ENCODE measurements at regions not wholly inside any gene's neighbourhood (a gene's known extent, or its start where the extent isn't known, plus 50 kb on each side); places are given as distances from the start of the nearest gene placed in this dataset.

GRCh38 chr11:17153757-17154156 lies 54.0 kb downstream of the PIK3C2A start:
- ChIA-PET CTCF (ENCODE audit: unreplicated experiment) (no interaction called here), POLR2A (interaction anchor here (0.6 kb wide), 1 partner anchor 1031 kb away, joined by 3 read pairs; no protein-coding TSS in a partner anchor)
- Histone ChIP-seq H3K9me2 (ENCODE audit: insufficient read depth, low read length) (no peaks in the 10 kb centered on the region), H4K20me1 (ENCODE audit: insufficient read depth, low read length) (0 out of 2 replicates have a peak, but pooled peaks cover 4% of the 10 kb centered on the region), H3K4me2 (ENCODE audit: low read length) (no peak overlapping the region), H3K36me3 (ENCODE audit: insufficient read depth, low read length) (peaks cover 34% of the 10 kb centered on the region), H3K9me3 (ENCODE audit: low read length) (no peaks in the 10 kb centered on the region), H3K4me1 (ENCODE audit: insufficient read depth, low read length, poor library complexity, severe bottlenecking) (no peaks in the 10 kb centered on the region), H3K4me3 (ENCODE audit: low read depth, low read length, poor library complexity, severe bottlenecking) (no peak overlapping the region), H2AFZ (ENCODE audit: low read length) (no peak overlapping the region), H3K27ac (ENCODE audit: low read depth, low read length, poor library complexity, severe bottlenecking) (no peak overlapping the region), H3K79me2 (ENCODE audit: insufficient read depth, low read depth, low read length) (peaks cover 31% of the 10 kb centered on the region; the same call in 1 of the 2 replicates)
- TF ChIP-seq EZH2phosphoT487 (IDR thresholded peaks at IDR 0.05; ENCODE audit: borderline replicate concordance, low read depth, low read length): no peak
- no peak for TF ChIP-seq CTCF (conservative IDR thresholded peaks at IDR 0.05; ENCODE audit: low read length)
- no TSS peak for BruUV-seq (replicated peaks)
- DNase-seq (ENCODE audit: low spot score): no peak
- intact Hi-C loops (cut with micrococcal nuclease; ENCODE audit: unreplicated experiment): no loop called here

- no peak overlapping the region for H3K27ac ChIP-seq (ENCODE audit: low read depth, low read length, poor library complexity, severe bottlenecking)
- BruUV-seq (replicated peaks): no TSS peak
- 0 out of 2 replicates have a peak, but pooled peaks cover 4% of the 10 kb centered on the region for H4K20me1 ChIP-seq (ENCODE audit: insufficient read depth, low read length)
- intact Hi-C loops (cut with micrococcal nuclease; ENCODE audit: unreplicated experiment): no loop called here
- no peak overlapping the region for H2AFZ ChIP-seq (ENCODE audit: low read length)
- H3K4me1 ChIP-seq (ENCODE audit: insufficient read depth, low read length, poor library complexity, severe bottlenecking): no peaks in the 10 kb centered on the region
- CTCF ChIA-PET (ENCODE audit: unreplicated experiment): no interaction called here
- no peak overlapping the region for H3K4me3 ChIP-seq (ENCODE audit: low read depth, low read length, poor library complexity, severe bottlenecking)
- peaks cover 20% of the 10 kb centered on the region; the same call in 1 of the 2 replicates for H3K79me2 ChIP-seq (ENCODE audit: insufficient read depth, low read depth, low read length)
- no peaks in the 10 kb centered on the region for H3K9me2 ChIP-seq (ENCODE audit: insufficient read depth, low read length)
- POLR2A ChIA-PET: no interaction called here
- peaks cover 45% of the 10 kb centered on the region for H3K36me3 ChIP-seq (ENCODE audit: insufficient read depth, low read length)
- no peaks in the 10 kb centered on the region for H3K9me3 ChIP-seq (ENCODE audit: low read length)
- no peak for DNase-seq (ENCODE audit: low spot score)
- TF ChIP-seq CTCF (conservative IDR thresholded peaks at IDR 0.05; ENCODE audit: low read length): no peak
- TF ChIP-seq EZH2phosphoT487 (IDR thresholded peaks at IDR 0.05; ENCODE audit: borderline replicate concordance, low read depth, low read length): no peak
- no peak overlapping the region for H3K4me2 ChIP-seq (ENCODE audit: low read length)
These were observed 55.5 kb downstream of the PIK3C2A start for GRCh38 chr11:17152306-17152705.

- no peak overlapping the region for H3K4me3 ChIP-seq (ENCODE audit: low read depth, low read length, poor library complexity, severe bottlenecking)
- H4K20me1 ChIP-seq (ENCODE audit: insufficient read depth, low read length): 0 out of 2 replicates have a peak, but pooled peaks cover 4% of the 10 kb centered on the region
- no peak for TF ChIP-seq EZH2phosphoT487 (IDR thresholded peaks at IDR 0.05; ENCODE audit: borderline replicate concordance, low read depth, low read length)
- TF ChIP-seq CTCF (conservative IDR thresholded peaks at IDR 0.05; ENCODE audit: low read length): no peak
- CTCF ChIA-PET (ENCODE audit: unreplicated experiment): no interaction called here
- POLR2A ChIA-PET: interaction anchor here (0.7 to 1.2 kb wide), 3 partner anchors 32 to 79 kb away, joined by 3 to 5 read pairs (median 4); no protein-coding TSS in a partner anchor
- H2AFZ ChIP-seq (ENCODE audit: low read length): no peak overlapping the region
- intact Hi-C loops (cut with micrococcal nuclease; ENCODE audit: unreplicated experiment): no loop called here
- no peaks in the 10 kb centered on the region for H3K4me1 ChIP-seq (ENCODE audit: insufficient read depth, low read length, poor library complexity, severe bottlenecking)
- no TSS peak for BruUV-seq (replicated peaks)
- H3K9me2 ChIP-seq (ENCODE audit: insufficient read depth, low read length): no peaks in the 10 kb centered on the region
- no peaks in the 10 kb centered on the region for H3K9me3 ChIP-seq (ENCODE audit: low read length)
- H3K36me3 ChIP-seq (ENCODE audit: insufficient read depth, low read length): peaks cover 63% of the 10 kb centered on the region
- H3K79me2 ChIP-seq (ENCODE audit: insufficient read depth, low read depth, low read length): peaks cover 12% of the 10 kb centered on the region; the same call in 1 of the 2 replicates
- no peak overlapping the region for H3K4me2 ChIP-seq (ENCODE audit: low read length)
- H3K27ac ChIP-seq (ENCODE audit: low read depth, low read length, poor library complexity, severe bottlenecking): no peak overlapping the region
- no peak for DNase-seq (ENCODE audit: low spot score)
These were observed 57.3 kb downstream of the PIK3C2A start for GRCh38 chr11:17150521-17150920.

Data from OCI-LY7 (cell line).